Suprapubic skin (tissue), 4 donors: ENCODE measurements at regions not wholly inside any gene's neighbourhood (a gene's known extent, or its start where the extent isn't known, plus 50 kb on each side); places are given as distances from the start of the nearest gene placed in this dataset.
A peak's percentile ranks its signal among the peaks of the same experiment; 100 is the strongest.

Experiments
- CTCF ChIP-seq, 2 donors: fragments of 200-600 bp in 1 of 2; fragments of 450-650 bp in 1 of 2; sonication (generic) in 1 of 2; IDR thresholded peaks; one replicate each; pipeline ENCODE4 v1.5.1; 2016 to 2019; ENCODE audit warnings: antibody characterized with exemption in 2 of 2, mild to moderate bottlenecking in 1 of 2, moderate library complexity in 1 of 2
- EP300 ChIP-seq: sonication (generic); formaldehyde crosslinking; IDR thresholded peaks from one replicate; pipeline ENCODE4 v1.6.1; 2017; ENCODE audit warnings: antibody characterized with exemption
- POLR2A ChIP-seq, 2 donors: fragments of 450-650 bp; IDR thresholded peaks; one replicate each; pipeline ENCODE4 v1.6.1; 2017; ENCODE audit warnings: antibody characterized with exemption in 2 of 2, mild to moderate bottlenecking in 2 of 2, moderate library complexity in 2 of 2
- POLR2AphosphoS5 ChIP-seq, 3 donors: sonication (generic); formaldehyde crosslinking; IDR thresholded peaks; one replicate each; pipeline ENCODE4 v1.6.1; 2017; ENCODE audit warnings: antibody characterized with exemption in 3 of 3

- peak; percentile 74 to 83 for TF ChIP-seq CTCF (IDR thresholded peaks at IDR 0.05)
- TF ChIP-seq POLR2A (IDR thresholded peaks at IDR 0.05) = no peak
- TF ChIP-seq EP300 = no peak
- peak in 1 of 3 donors; percentile 23 for TF ChIP-seq POLR2AphosphoS5 (IDR thresholded peaks at IDR 0.05)
Measured at GRCh38 chr10:113385021-113385999, 167.5 kb upstream of the HABP2 start.
